Neural cell (in vitro differentiated cells): ENCODE measurements at regions not wholly inside any gene's neighbourhood (a gene's known extent, or its start where the extent isn't known, plus 50 kb on each side); places are given as distances from the start of the nearest gene placed in this dataset.

Experiments
- H2AFZ ChIP-seq: fragments of 200-600, 300-800 bp; sonication (generic), shearing (Covaris generic); 2 replicates; pipeline ENCODE4 v1.6.0; 2014; ENCODE audit warnings: low read depth, mild to moderate bottlenecking, antibody characterized with exemption, low read length, moderate library complexity
- H3F3A ChIP-seq: fragments of 200-600 bp; shearing (Covaris generic); 2 replicates; pipeline ENCODE4 v1.6.1; 2016; ENCODE audit warnings: mild to moderate bottlenecking, moderate library complexity, mixed read lengths, antibody characterized with exemption, low read length; ENCODE audit not compliant: insufficient read depth, poor library complexity, severe bottlenecking
- H3K27ac ChIP-seq: fragments of 200-600, 300-800 bp; sonication (generic), shearing (Covaris generic); 2 replicates; pipeline ENCODE4 v1.5.1; 2014; ENCODE audit warnings: mild to moderate bottlenecking, low read length, moderate library complexity
- H3K27me3 ChIP-seq: fragments of 300-800, 200-600 bp; sonication (generic), shearing (Covaris generic); 2 replicates; pipeline ENCODE4 v1.6.0; 2014; ENCODE audit warnings: mild to moderate bottlenecking, low read depth, low read length, moderate library complexity; ENCODE audit not compliant: insufficient read depth
- H3K36me3 ChIP-seq: fragments of 300-800, 200-600 bp; sonication (generic), shearing (Covaris generic); 2 replicates; pipeline ENCODE4 v1.5.1; 2014; ENCODE audit warnings: mild to moderate bottlenecking, antibody characterized with exemption, low read length, moderate library complexity; ENCODE audit not compliant: insufficient read depth
- H3K4me2 ChIP-seq: fragments of 300-800, 200-600 bp; sonication (generic), shearing (Covaris generic); 2 replicates; pipeline ENCODE4 v1.6.0; 2014; ENCODE audit warnings: mild to moderate bottlenecking, low read length
- H3K4me3 ChIP-seq: fragments of 300-800, 200-600 bp; sonication (generic), shearing (Covaris generic); 2 replicates; pipeline ENCODE4 v1.5.1; 2014; ENCODE audit warnings: mild to moderate bottlenecking, low read length, moderate library complexity
- H3K79me2 ChIP-seq: fragments of 200-600 bp; shearing (Covaris generic); replicated peaks from 2 replicates; pipeline ENCODE4 v1.6.0; 2014; ENCODE audit warnings: mild to moderate bottlenecking, low read length, moderate library complexity; ENCODE audit not compliant: insufficient read depth
- H3K9ac ChIP-seq: fragments of 300-800, 200-600 bp; sonication (generic), shearing (Covaris generic); 2 replicates; pipeline ENCODE4 v1.6.1; 2016; ENCODE audit warnings: mild to moderate bottlenecking, low read length, mixed read lengths
- H3K9me2 ChIP-seq: fragments of 200-600 bp; shearing (Covaris generic); 2 replicates; pipeline ENCODE4 v1.6.1; 2016; ENCODE audit warnings: mild to moderate bottlenecking, low read length, mixed read lengths; ENCODE audit not compliant: insufficient read depth
- H3K9me3 ChIP-seq: fragments of 200-600, 300-800 bp; sonication (generic), shearing (Covaris generic); 2 replicates; pipeline ENCODE4 v1.6.1; 2016; ENCODE audit warnings: mild to moderate bottlenecking, mixed run types, low read length, moderate library complexity, mixed read lengths
- H4K20me1 ChIP-seq: fragments of 200-600 bp; shearing (Covaris generic); 2 replicates; pipeline ENCODE4 v1.6.1; 2016; ENCODE audit warnings: mild to moderate bottlenecking, mixed run types; ENCODE audit not compliant: insufficient read depth
- EP300 ChIP-seq: fragments of 450-650 bp; conservative IDR thresholded peaks from 2 replicates; pipeline ENCODE4 v1.6.1; 2014; ENCODE audit warnings: antibody characterized with exemption, mild to moderate bottlenecking, moderate library complexity; ENCODE audit not compliant: poor library complexity, severe bottlenecking
- EZH2 ChIP-seq: fragments of 200-600, 300-800 bp; shearing (Covaris generic), sonication (generic); IDR thresholded peaks from 2 replicates; pipeline ENCODE4 v1.6.1; 2014; ENCODE audit warnings: antibody characterized with exemption, low read length, borderline replicate concordance, mild to moderate bottlenecking; ENCODE audit not compliant: insufficient read depth, poor library complexity, severe bottlenecking
- MXI1 ChIP-seq: fragments of 450-650 bp; conservative IDR thresholded peaks from 2 replicates; pipeline ENCODE4 v1.6.1; 2014; ENCODE audit warnings: antibody characterized with exemption, mild to moderate bottlenecking; ENCODE audit not compliant: poor library complexity, severe bottlenecking
- POLR2AphosphoS5 ChIP-seq: IDR thresholded peaks from 2 replicates; pipeline ENCODE4 v1.6.1; 2012
- RAD21 ChIP-seq: fragments of 450-650 bp; conservative IDR thresholded peaks from 2 replicates; pipeline ENCODE4 v1.6.1; 2014; ENCODE audit warnings: antibody characterized with exemption, mild to moderate bottlenecking, moderate library complexity
- SMC3 ChIP-seq: fragments of 450-650 bp; conservative IDR thresholded peaks from 2 replicates; pipeline ENCODE4 v1.6.1; 2014; ENCODE audit warnings: antibody characterized with exemption, mild to moderate bottlenecking, moderate library complexity; ENCODE audit not compliant: poor library complexity
- TAF1 ChIP-seq: IDR thresholded peaks from 2 replicates; pipeline ENCODE4 v1.6.1; 2012; ENCODE audit warnings: low read depth
- TF ChIP-seq, protein P1 (sequence below): fragments of 450-650 bp; IDR thresholded peaks from 2 replicates; pipeline ENCODE4 v1.5.1; 2014; ENCODE audit warnings: antibody characterized with exemption, mild to moderate bottlenecking, moderate library complexity; ENCODE audit not compliant: poor library complexity, severe bottlenecking
- TF ChIP-seq, protein P2 (sequence below): IDR thresholded peaks from 2 replicates; pipeline ENCODE4 v1.6.1; 2012; ENCODE audit warnings: borderline replicate concordance

DNA sequence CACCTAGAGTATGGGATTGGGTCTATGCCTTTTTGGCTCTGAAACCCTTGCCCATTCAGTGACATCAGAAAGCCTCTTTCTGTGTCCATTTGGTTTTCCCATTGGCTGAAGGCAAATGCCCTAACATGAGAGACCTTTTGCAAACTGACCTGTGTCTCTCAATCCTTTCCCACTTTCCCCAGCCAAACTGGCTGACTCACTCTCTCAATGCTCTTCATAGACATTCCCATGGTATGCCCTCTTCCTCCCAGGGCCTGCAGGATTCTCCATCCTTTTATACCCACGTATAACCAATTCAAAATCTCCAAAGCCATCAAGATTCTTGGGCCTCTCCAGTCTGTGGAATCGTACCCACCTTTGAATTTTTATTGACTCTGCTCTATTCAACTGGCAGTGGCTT lies 563.3 kb downstream of the GATA3 start:
- no peak overlapping the region for H2AFZ ChIP-seq
- TF ChIP-seq TAF1: no peak
- no peak for TF ChIP-seq MXI1
- no peak for TF ChIP-seq SMC3
- no peak for TF ChIP-seq POLR2AphosphoS5
- no peak for TF ChIP-seq RAD21
- no peak for TF ChIP-seq EP300
- TF ChIP-seq, protein P1, sequence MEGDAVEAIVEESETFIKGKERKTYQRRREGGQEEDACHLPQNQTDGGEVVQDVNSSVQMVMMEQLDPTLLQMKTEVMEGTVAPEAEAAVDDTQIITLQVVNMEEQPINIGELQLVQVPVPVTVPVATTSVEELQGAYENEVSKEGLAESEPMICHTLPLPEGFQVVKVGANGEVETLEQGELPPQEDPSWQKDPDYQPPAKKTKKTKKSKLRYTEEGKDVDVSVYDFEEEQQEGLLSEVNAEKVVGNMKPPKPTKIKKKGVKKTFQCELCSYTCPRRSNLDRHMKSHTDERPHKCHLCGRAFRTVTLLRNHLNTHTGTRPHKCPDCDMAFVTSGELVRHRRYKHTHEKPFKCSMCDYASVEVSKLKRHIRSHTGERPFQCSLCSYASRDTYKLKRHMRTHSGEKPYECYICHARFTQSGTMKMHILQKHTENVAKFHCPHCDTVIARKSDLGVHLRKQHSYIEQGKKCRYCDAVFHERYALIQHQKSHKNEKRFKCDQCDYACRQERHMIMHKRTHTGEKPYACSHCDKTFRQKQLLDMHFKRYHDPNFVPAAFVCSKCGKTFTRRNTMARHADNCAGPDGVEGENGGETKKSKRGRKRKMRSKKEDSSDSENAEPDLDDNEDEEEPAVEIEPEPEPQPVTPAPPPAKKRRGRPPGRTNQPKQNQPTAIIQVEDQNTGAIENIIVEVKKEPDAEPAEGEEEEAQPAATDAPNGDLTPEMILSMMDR: no peak
- TF ChIP-seq EZH2: no peak
- TF ChIP-seq, protein P2, sequence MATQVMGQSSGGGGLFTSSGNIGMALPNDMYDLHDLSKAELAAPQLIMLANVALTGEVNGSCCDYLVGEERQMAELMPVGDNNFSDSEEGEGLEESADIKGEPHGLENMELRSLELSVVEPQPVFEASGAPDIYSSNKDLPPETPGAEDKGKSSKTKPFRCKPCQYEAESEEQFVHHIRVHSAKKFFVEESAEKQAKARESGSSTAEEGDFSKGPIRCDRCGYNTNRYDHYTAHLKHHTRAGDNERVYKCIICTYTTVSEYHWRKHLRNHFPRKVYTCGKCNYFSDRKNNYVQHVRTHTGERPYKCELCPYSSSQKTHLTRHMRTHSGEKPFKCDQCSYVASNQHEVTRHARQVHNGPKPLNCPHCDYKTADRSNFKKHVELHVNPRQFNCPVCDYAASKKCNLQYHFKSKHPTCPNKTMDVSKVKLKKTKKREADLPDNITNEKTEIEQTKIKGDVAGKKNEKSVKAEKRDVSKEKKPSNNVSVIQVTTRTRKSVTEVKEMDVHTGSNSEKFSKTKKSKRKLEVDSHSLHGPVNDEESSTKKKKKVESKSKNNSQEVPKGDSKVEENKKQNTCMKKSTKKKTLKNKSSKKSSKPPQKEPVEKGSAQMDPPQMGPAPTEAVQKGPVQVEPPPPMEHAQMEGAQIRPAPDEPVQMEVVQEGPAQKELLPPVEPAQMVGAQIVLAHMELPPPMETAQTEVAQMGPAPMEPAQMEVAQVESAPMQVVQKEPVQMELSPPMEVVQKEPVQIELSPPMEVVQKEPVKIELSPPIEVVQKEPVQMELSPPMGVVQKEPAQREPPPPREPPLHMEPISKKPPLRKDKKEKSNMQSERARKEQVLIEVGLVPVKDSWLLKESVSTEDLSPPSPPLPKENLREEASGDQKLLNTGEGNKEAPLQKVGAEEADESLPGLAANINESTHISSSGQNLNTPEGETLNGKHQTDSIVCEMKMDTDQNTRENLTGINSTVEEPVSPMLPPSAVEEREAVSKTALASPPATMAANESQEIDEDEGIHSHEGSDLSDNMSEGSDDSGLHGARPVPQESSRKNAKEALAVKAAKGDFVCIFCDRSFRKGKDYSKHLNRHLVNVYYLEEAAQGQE: no peak
- no peaks in the 10 kb centered on the region for H3F3A ChIP-seq
- no peak overlapping the region for H3K27ac ChIP-seq
- no peaks in the 10 kb centered on the region for H3K9me2 ChIP-seq
- H3K9ac ChIP-seq: no peak overlapping the region
- no peak overlapping the region for H3K4me2 ChIP-seq
- no peaks in the 10 kb centered on the region for H3K79me2 ChIP-seq
- no peaks in the 10 kb centered on the region for H3K9me3 ChIP-seq
- no peaks in the 10 kb centered on the region for H3K27me3 ChIP-seq
- H3K4me3 ChIP-seq: no peak overlapping the region
- no peaks in the 10 kb centered on the region for H4K20me1 ChIP-seq
- no peaks in the 10 kb centered on the region for H3K36me3 ChIP-seq

DNA sequence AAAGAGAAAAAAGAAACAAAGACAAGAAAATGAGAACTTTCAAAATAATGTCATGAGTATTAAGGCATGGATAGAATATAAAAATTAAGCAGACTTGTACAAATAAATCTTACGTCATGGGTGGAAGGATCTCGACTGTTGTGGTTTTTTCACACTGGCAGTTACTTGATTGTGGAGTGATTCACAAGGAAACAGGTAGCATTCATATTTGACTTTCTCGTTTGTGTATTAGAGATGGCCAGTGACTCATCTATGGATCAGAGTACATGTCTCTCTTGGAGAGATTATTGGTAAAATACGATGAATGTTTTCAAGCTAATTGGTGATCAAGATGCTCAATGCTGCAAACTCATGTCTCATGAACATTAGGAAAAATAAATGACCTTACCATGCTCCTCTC lies 564.3 kb downstream of the GATA3 start:
- Histone ChIP-seq H3K27me3 (no peaks in the 10 kb centered on the region), H3F3A (no peaks in the 10 kb centered on the region), H3K4me2 (no peak overlapping the region), H4K20me1 (no peaks in the 10 kb centered on the region), H3K9ac (no peak overlapping the region), H2AFZ (no peak overlapping the region), H3K9me2 (no peaks in the 10 kb centered on the region), H3K79me2 (no peaks in the 10 kb centered on the region), H3K4me3 (no peak overlapping the region), H3K9me3 (no peaks in the 10 kb centered on the region), H3K36me3 (no peaks in the 10 kb centered on the region), H3K27ac (no peak overlapping the region)
- TF ChIP-seq EP300 (no peak), RAD21 (no peak), TAF1 (no peak)
- TF ChIP-seq, protein P1: no peak
